WTC11 (cell line): ENCODE measurements at regions not wholly inside any gene's neighbourhood (a gene's known extent, or its start where the extent isn't known, plus 50 kb on each side); places are given as distances from the start of the nearest gene placed in this dataset.

Experiments used
- ATAC-seq: fragments of 200-7000 bp; cut with Tn5 transposase; 2 replicates; pipeline ENCODE4 v1.10.0; 2021; ENCODE audit warnings: mild to moderate bottlenecking, moderate library complexity
- CTCF ChIA-PET: fragments of 300-600 bp; sonication (Branson Sonifier 250); formaldehyde crosslinking; loops from one replicate; lab custom pipeline; 2021; ENCODE audit warnings: antibody characterized with exemption; lab: Charles Lee
- POLR2A ChIA-PET: fragments of 350-600 bp; sonication (Branson Sonifier 250); formaldehyde crosslinking; loops from one replicate; lab custom pipeline; 2021; ENCODE audit warnings: antibody characterized with exemption; lab: Charles Lee
- DNase-seq: peaks from one replicate; pipeline ENCODE4 v3.0.0; 2021; ENCODE audit warnings: low spot score
- H3K27ac Mint-ChIP-seq: 2 replicates; pipeline ENCODE4 v1.8.0; 2021; ENCODE audit warnings: mixed read lengths
- H3K27me3 Mint-ChIP-seq: 2 replicates; pipeline ENCODE4 v1.8.0; 2021; ENCODE audit warnings: low read depth, mild to moderate bottlenecking, moderate library complexity, mixed read lengths
- H3K36me3 Mint-ChIP-seq: 2 replicates; pipeline ENCODE4 v1.8.0; 2021; ENCODE audit warnings: mixed read lengths
- H3K4me1 Mint-ChIP-seq: 2 replicates; pipeline ENCODE4 v1.8.0; 2022; ENCODE audit warnings: mixed read lengths
- H3K4me3 Mint-ChIP-seq: 2 replicates; pipeline ENCODE4 v1.8.0; 2021; ENCODE audit warnings: mild to moderate bottlenecking, moderate library complexity, mixed read lengths
- H3K9me3 Mint-ChIP-seq: 2 replicates; pipeline ENCODE4 v1.8.0; 2021; ENCODE audit warnings: mixed read lengths
- CBFB ChIP-seq: sonication (generic); formaldehyde crosslinking; IDR thresholded peaks from 2 replicates; pipeline ENCODE4 v1.8.1; 2022; ENCODE audit warnings: mild to moderate bottlenecking, low read depth, missing genetic modification reagents
- CREB1 ChIP-seq: sonication (generic); formaldehyde crosslinking; IDR thresholded peaks from 2 replicates; pipeline ENCODE4 v1.8.0; 2023; ENCODE audit warnings: mild to moderate bottlenecking, missing genetic modification reagents
- ETV6 ChIP-seq: sonication (generic); formaldehyde crosslinking; IDR thresholded peaks from 2 replicates; pipeline ENCODE4 v1.8.1; 2022; ENCODE audit warnings: mild to moderate bottlenecking, missing genetic modification reagents
- NFATC4 ChIP-seq: fragments of 250-450 bp; sonication (Bioruptor Pico); IDR thresholded peaks from 2 replicates; pipeline ENCODE4 v1.9.0; 2021; ENCODE audit warnings: mild to moderate bottlenecking
- NFE2L1 ChIP-seq: sonication (generic); formaldehyde crosslinking; IDR thresholded peaks from 2 replicates; pipeline ENCODE4 v1.8.1; 2023; ENCODE audit warnings: missing genetic modification reagents
- NR3C1 ChIP-seq: sonication (generic); formaldehyde crosslinking; conservative IDR thresholded peaks from 2 replicates; pipeline ENCODE4 v1.8.1; 2023; ENCODE audit warnings: low read depth, mild to moderate bottlenecking, missing genetic modification reagents
- SOX15 ChIP-seq: fragments of 250-450 bp; sonication (Bioruptor Pico); IDR thresholded peaks from 2 replicates; pipeline ENCODE4 v1.9.0; 2021; ENCODE audit warnings: mild to moderate bottlenecking
- TCF7 ChIP-seq: sonication (generic); formaldehyde crosslinking; IDR thresholded peaks from 2 replicates; pipeline ENCODE4 v1.8.0; 2022; ENCODE audit warnings: mild to moderate bottlenecking, low read depth, missing genetic modification reagents, moderate library complexity
- ZNF138 ChIP-seq: sonication (generic); formaldehyde crosslinking; conservative IDR thresholded peaks from 2 replicates; pipeline ENCODE4 v1.8.1; 2022; ENCODE audit warnings: mild to moderate bottlenecking, moderate library complexity, missing genetic modification reagents
- ZNF423 ChIP-seq: fragments of 250-450 bp; sonication (Bioruptor Pico); IDR thresholded peaks from 2 replicates; pipeline ENCODE4 v2.1.2; 2022; ENCODE audit warnings: mild to moderate bottlenecking, moderate library complexity
- TF ChIP-seq, protein P1 (sequence below): sonication (generic); formaldehyde crosslinking; IDR thresholded peaks from 2 replicates; pipeline ENCODE4 v1.8.1; 2023; ENCODE audit warnings: mild to moderate bottlenecking, missing genetic modification reagents
- TF ChIP-seq, protein P2 (sequence below): sonication (generic); formaldehyde crosslinking; IDR thresholded peaks from 2 replicates; pipeline ENCODE4 v1.8.1; 2022; ENCODE audit warnings: low read depth, missing genetic modification reagents, borderline replicate concordance
- TF ChIP-seq, protein P3 (sequence below): sonication (generic); formaldehyde crosslinking; IDR thresholded peaks from 2 replicates; pipeline ENCODE4 v1.8.0; 2022; ENCODE audit warnings: mild to moderate bottlenecking, missing genetic modification reagents
- TF ChIP-seq, protein P4 (sequence below): sonication (generic); formaldehyde crosslinking; IDR thresholded peaks from 2 replicates; pipeline ENCODE4 v1.8.1; 2022; ENCODE audit warnings: mild to moderate bottlenecking, missing genetic modification reagents, moderate library complexity, borderline replicate concordance
- TF ChIP-seq, protein P5 (sequence below): sonication (generic); formaldehyde crosslinking; IDR thresholded peaks from 2 replicates; pipeline ENCODE4 v1.8.1; 2022; ENCODE audit warnings: missing genetic modification reagents, borderline replicate concordance
- TF ChIP-seq, protein P6 (sequence below): fragments of 250-450 bp; sonication (Bioruptor Pico); IDR thresholded peaks from 2 replicates; pipeline ENCODE4 v2.1.2; 2022; ENCODE audit warnings: mild to moderate bottlenecking, moderate library complexity

DNA sequence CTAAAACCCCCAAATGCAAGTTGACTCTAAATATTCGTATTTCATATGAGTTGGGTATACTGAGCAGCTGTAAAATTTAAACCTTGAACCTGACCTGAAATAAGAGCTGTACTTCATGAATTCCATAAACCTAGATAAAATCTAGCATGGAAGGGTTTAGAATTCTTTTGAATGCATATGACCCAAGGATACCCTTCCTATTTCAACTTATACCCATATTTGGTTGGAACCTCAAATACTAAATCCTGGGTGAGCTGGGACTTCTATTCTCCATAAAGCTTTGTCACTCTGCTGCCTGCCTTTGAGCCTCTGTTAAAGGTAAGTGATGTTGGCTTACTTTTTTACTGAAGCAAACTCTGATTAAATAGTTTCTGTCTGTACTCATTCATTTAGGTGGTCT is 994.6 kb downstream of the SUCLG1 start (continued):
- TF ChIP-seq NFE2L1 (no peak), ETV6 (CRISPR knock-in tag) (no peak), SOX15 (CRISPR knock-in tag) (no peak)
- TF ChIP-seq, protein P1, sequence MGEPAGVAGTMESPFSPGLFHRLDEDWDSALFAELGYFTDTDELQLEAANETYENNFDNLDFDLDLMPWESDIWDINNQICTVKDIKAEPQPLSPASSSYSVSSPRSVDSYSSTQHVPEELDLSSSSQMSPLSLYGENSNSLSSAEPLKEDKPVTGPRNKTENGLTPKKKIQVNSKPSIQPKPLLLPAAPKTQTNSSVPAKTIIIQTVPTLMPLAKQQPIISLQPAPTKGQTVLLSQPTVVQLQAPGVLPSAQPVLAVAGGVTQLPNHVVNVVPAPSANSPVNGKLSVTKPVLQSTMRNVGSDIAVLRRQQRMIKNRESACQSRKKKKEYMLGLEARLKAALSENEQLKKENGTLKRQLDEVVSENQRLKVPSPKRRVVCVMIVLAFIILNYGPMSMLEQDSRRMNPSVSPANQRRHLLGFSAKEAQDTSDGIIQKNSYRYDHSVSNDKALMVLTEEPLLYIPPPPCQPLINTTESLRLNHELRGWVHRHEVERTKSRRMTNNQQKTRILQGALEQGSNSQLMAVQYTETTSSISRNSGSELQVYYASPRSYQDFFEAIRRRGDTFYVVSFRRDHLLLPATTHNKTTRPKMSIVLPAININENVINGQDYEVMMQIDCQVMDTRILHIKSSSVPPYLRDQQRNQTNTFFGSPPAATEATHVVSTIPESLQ (CRISPR knock-in tag), result no peak

DNA sequence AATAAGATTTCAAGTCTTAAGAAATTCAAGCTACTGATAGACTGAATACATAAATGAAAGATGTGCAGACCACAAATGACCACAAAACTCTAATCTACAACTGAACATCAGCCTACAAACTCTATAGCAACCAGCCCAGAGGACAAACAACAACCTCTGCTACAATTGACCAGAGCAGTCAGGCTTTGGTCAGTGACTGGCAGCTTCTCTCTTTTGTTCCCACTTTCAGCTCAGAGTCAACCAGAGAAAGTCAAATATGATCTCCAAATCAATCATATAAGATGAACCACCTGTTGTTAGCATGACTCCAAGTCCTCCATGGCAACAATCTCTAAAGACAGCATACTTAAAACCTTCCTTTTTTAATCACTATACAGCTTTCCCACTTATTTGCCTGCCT is 996.2 kb downstream of the SUCLG1 start:
- no peak overlapping the region for H3K4me3 Mint-ChIP-seq
- H3K9me3 Mint-ChIP-seq, result peaks cover 4% of the 10 kb centered on the region; the same call in 1 of the 2 replicates
- H3K36me3 Mint-ChIP-seq, result no peaks in the 10 kb centered on the region
- DNase-seq (no peak), ATAC-seq (no peak)
- H3K4me1 Mint-ChIP-seq, result peaks cover 18% of the 10 kb centered on the region
- no peak overlapping the region for H3K27ac Mint-ChIP-seq
- H3K27me3 Mint-ChIP-seq, result no peaks in the 10 kb centered on the region
- TF ChIP-seq, protein P2, sequence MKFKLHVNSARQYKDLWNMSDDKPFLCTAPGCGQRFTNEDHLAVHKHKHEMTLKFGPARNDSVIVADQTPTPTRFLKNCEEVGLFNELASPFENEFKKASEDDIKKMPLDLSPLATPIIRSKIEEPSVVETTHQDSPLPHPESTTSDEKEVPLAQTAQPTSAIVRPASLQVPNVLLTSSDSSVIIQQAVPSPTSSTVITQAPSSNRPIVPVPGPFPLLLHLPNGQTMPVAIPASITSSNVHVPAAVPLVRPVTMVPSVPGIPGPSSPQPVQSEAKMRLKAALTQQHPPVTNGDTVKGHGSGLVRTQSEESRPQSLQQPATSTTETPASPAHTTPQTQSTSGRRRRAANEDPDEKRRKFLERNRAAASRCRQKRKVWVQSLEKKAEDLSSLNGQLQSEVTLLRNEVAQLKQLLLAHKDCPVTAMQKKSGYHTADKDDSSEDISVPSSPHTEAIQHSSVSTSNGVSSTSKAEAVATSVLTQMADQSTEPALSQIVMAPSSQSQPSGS, result no peak
- no peak for TF ChIP-seq NR3C1 (CRISPR knock-in tag)
- TF ChIP-seq, protein P3, sequence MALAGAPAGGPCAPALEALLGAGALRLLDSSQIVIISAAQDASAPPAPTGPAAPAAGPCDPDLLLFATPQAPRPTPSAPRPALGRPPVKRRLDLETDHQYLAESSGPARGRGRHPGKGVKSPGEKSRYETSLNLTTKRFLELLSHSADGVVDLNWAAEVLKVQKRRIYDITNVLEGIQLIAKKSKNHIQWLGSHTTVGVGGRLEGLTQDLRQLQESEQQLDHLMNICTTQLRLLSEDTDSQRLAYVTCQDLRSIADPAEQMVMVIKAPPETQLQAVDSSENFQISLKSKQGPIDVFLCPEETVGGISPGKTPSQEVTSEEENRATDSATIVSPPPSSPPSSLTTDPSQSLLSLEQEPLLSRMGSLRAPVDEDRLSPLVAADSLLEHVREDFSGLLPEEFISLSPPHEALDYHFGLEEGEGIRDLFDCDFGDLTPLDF (CRISPR knock-in tag), result no peak
- no peak for TF ChIP-seq ZNF138
- no peak for TF ChIP-seq TCF7 (CRISPR knock-in tag)
- TF ChIP-seq, protein P1 (CRISPR knock-in tag), result no peak
- ChIA-PET POLR2A (no interaction called here), CTCF (no interaction called here)

DNA sequence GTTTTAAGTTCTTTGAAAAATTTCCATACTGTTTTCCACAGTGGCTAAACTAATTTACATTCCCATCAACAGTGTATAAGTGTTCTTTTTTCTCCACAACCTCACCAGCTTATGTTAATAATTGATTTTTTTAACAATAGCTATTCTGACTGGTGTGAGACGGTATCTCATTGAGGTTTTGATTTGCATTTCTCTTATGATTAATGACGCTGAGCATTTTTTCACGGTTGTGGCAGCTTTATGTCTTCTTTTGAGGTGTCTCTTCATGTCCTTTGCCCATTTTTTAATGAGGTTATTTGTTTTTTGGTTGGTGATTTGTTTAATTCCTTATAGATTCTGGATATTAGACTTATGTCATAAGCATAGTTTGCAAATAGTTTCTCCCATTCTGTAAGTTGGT is 997.9 kb downstream of the SUCLG1 start:
- H3K36me3 Mint-ChIP-seq, result no peaks in the 10 kb centered on the region
- DNase-seq (no peak), ATAC-seq (no peak)
- ChIA-PET CTCF (no interaction called here), POLR2A (no interaction called here)
- no peaks in the 10 kb centered on the region for H3K9me3 Mint-ChIP-seq
- TF ChIP-seq ZNF423 (no peak), CBFB (CRISPR knock-in tag) (no peak), CREB1 (no peak), NFATC4 (CRISPR knock-in tag) (no peak)
- TF ChIP-seq, protein P4, sequence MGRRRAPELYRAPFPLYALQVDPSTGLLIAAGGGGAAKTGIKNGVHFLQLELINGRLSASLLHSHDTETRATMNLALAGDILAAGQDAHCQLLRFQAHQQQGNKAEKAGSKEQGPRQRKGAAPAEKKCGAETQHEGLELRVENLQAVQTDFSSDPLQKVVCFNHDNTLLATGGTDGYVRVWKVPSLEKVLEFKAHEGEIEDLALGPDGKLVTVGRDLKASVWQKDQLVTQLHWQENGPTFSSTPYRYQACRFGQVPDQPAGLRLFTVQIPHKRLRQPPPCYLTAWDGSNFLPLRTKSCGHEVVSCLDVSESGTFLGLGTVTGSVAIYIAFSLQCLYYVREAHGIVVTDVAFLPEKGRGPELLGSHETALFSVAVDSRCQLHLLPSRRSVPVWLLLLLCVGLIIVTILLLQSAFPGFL (CRISPR knock-in tag), result no peak
- TF ChIP-seq, protein P5, sequence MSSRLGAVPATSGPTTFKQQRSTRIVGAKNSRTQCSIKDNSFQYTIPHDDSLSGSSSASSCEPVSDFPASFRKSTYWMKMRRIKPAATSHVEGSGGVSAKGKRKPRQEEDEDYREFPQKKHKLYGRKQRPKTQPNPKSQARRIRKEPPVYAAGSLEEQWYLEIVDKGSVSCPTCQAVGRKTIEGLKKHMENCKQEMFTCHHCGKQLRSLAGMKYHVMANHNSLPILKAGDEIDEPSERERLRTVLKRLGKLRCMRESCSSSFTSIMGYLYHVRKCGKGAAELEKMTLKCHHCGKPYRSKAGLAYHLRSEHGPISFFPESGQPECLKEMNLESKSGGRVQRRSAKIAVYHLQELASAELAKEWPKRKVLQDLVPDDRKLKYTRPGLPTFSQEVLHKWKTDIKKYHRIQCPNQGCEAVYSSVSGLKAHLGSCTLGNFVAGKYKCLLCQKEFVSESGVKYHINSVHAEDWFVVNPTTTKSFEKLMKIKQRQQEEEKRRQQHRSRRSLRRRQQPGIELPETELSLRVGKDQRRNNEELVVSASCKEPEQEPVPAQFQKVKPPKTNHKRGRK (CRISPR knock-in tag), result no peak
- TF ChIP-seq, protein P6, sequence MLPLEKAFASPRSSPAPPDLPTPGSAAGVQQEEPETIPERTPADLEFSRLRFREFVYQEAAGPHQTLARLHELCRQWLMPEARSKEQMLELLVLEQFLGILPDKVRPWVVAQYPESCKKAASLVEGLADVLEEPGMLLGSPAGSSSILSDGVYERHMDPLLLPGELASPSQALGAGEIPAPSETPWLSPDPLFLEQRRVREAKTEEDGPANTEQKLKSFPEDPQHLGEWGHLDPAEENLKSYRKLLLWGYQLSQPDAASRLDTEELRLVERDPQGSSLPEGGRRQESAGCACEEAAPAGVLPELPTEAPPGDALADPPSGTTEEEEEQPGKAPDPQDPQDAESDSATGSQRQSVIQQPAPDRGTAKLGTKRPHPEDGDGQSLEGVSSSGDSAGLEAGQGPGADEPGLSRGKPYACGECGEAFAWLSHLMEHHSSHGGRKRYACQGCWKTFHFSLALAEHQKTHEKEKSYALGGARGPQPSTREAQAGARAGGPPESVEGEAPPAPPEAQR (CRISPR knock-in tag), result no peak
- no peak overlapping the region for H3K27ac Mint-ChIP-seq
- no peaks in the 10 kb centered on the region for H3K27me3 Mint-ChIP-seq
- no peak overlapping the region for H3K4me3 Mint-ChIP-seq
- H3K4me1 Mint-ChIP-seq, result peaks cover 9% of the 10 kb centered on the region
